HCT116 (cell line): ENCODE measurements at regions not wholly inside any gene's neighbourhood (a gene's known extent, or its start where the extent isn't known, plus 50 kb on each side); places are given as distances from the start of the nearest gene placed in this dataset.

ENCODE experiments used
- ATAC-seq: fragments of 200-7000 bp; cut with Tn5 transposase; 2 replicates; pipeline ENCODE4 v1.9.1; 2020; ENCODE audit warnings: mild to moderate bottlenecking, moderate library complexity
- BruUV-seq: library from RNA; stranded (reverse); fragments of 400-500 nt; replicated peaks from 2 replicates; lab custom pipeline; 2021; lab: Mats Ljungman, UMichigan
- CTCF ChIA-PET: fragments of 300-600 bp; sonication (Branson Sonifier 250); formaldehyde crosslinking; loops from one replicate; lab custom pipeline; 2021; ENCODE audit warnings: antibody characterized with exemption; lab: Charles Lee
- POLR2A ChIA-PET: fragments of 300-600, 350-600 bp; sonication (Branson Sonifier 250); formaldehyde crosslinking; loops from one replicate; lab custom pipeline; 2021; ENCODE audit warnings: antibody characterized with exemption; lab: Charles Lee
- RAD21 ChIA-PET, 2 experiments: fragments of 300-600 bp; sonication (Branson Sonifier 250); formaldehyde crosslinking; loops; one replicate each; lab custom pipeline; 2023; ENCODE audit warnings: low total read pairs in 2 of 2; ENCODE audit not compliant: uncharacterized antibody in 2 of 2, unreplicated experiment in 2 of 2, low non-redundant PET in 1 of 2; lab: Charles Lee
- DNase-seq: peaks from one replicate; pipeline ENCODE4 v3.0.0-alpha.2; 2010; ENCODE audit warnings: low read depth, low spot score
- H2AFZ ChIP-seq: fragments of 200-600 bp; shearing (Covaris generic), sonication (generic); 2 replicates; pipeline ENCODE4 v1.6.1; 2017; ENCODE audit warnings: low read depth, mixed run types, mixed read lengths, antibody characterized with exemption, low read length; ENCODE audit not compliant: poor library complexity, severe bottlenecking
- H3K27ac ChIP-seq: 2 replicates; pipeline ENCODE4 v1.5.1; 2012; ENCODE audit warnings: low read depth, low read length
- H3K27me3 ChIP-seq: fragments of 200-600 bp; sonication (generic); 2 replicates; pipeline ENCODE4 v1.6.1; 2016; ENCODE audit warnings: mixed run types, low read length, mixed read lengths; ENCODE audit not compliant: insufficient read depth
- H3K36me3 ChIP-seq, 2 experiments: fragments of 200-500 bp in 1 of 2; fragments of 200-600 bp in 1 of 2; sonication (Bioruptor generic) in 1 of 2; sonication (generic) in 1 of 2; 2 replicates each; pipeline versions ENCODE4 v1.5.1 to v1.6.1; 2014 to 2016; ENCODE audit warnings: low read length in 2 of 2, inconsistent platforms in 1 of 2, mixed read lengths in 1 of 2, mixed run types in 1 of 2; ENCODE audit not compliant: insufficient read depth in 2 of 2, control insufficient read depth in 1 of 2
- H3K4me1 ChIP-seq, 2 experiments: fragments of 200-600 bp in 1 of 2; sonication (generic) in 1 of 2; 2 replicates each; pipeline versions ENCODE4 v1.5.1 to v1.6.1; 2012 to 2017; ENCODE audit warnings: low read length in 2 of 2, inconsistent platforms in 1 of 2, mild to moderate bottlenecking in 1 of 2, mixed read lengths in 1 of 2, mixed run types in 1 of 2, moderate library complexity in 1 of 2; ENCODE audit not compliant: insufficient read depth in 2 of 2, control insufficient read depth in 1 of 2
- H3K4me2 ChIP-seq: fragments of 200-600 bp; sonication (generic); 2 replicates; pipeline ENCODE4 v1.6.1; 2017; ENCODE audit warnings: mixed run types, low read length, mixed read lengths
- H3K4me3 ChIP-seq, 2 experiments: fragments of 200-600 bp in 1 of 2; sonication (generic) in 1 of 2; replicated peaks in 1 of 2; 2 replicates each; pipeline ENCODE4 v1.5.1; 2011 to 2016; ENCODE audit warnings: low read length in 2 of 2, control low read depth in 1 of 2, low read depth in 1 of 2, mild to moderate bottlenecking in 1 of 2, mixed read lengths in 1 of 2, mixed run types in 1 of 2
- H3K79me2 ChIP-seq: fragments of 200-600 bp; sonication (generic); 2 replicates; pipeline ENCODE4 v1.6.1; 2017; ENCODE audit warnings: mild to moderate bottlenecking, mixed run types, low read length, moderate library complexity, mixed read lengths; ENCODE audit not compliant: insufficient read depth
- H3K9ac ChIP-seq: fragments of 200-600 bp; sonication (generic); 2 replicates; pipeline ENCODE4 v1.6.1; 2016; ENCODE audit warnings: low read length, mixed read lengths
- H3K9me2 ChIP-seq: fragments of 200-600 bp; sonication (generic), shearing (Covaris generic); 2 replicates; pipeline ENCODE4 v1.6.1; 2017; ENCODE audit warnings: mixed run types, mild to moderate bottlenecking, moderate library complexity; ENCODE audit not compliant: insufficient read depth
- H3K9me3 ChIP-seq, 2 experiments: fragments of 200-500 bp in 1 of 2; fragments of 200-600 bp in 1 of 2; sonication (Bioruptor generic) in 1 of 2; sonication (generic) in 1 of 2; 2 replicates each; pipeline ENCODE4 v1.6.1; 2014 to 2017; ENCODE audit warnings: low read length in 2 of 2, mixed read lengths in 2 of 2, inconsistent platforms in 1 of 2, low read depth in 1 of 2, mild to moderate bottlenecking in 1 of 2, mixed run types in 1 of 2, moderate library complexity in 1 of 2; ENCODE audit not compliant: control insufficient read depth in 1 of 2, insufficient read depth in 1 of 2
- H4K20me1 ChIP-seq: fragments of 200-600 bp; sonication (generic), shearing (Covaris generic); 2 replicates; pipeline ENCODE4 v1.6.1; 2017; ENCODE audit warnings: mixed run types, mild to moderate bottlenecking, moderate library complexity; ENCODE audit not compliant: insufficient read depth
- CBX3 ChIP-seq: IDR thresholded peaks from 2 replicates; pipeline ENCODE4 v1.6.1; 2012; ENCODE audit warnings: low read depth
- CEBPB ChIP-seq: IDR thresholded peaks from 2 replicates; pipeline ENCODE4 v1.6.1; 2012; ENCODE audit warnings: low read depth
- EGR1 ChIP-seq: IDR thresholded peaks from 2 replicates; pipeline ENCODE4 v1.6.1; 2012; ENCODE audit warnings: low read depth
- EZH2 ChIP-seq: fragments of 200-600 bp; sonication (generic); IDR thresholded peaks from 2 replicates; pipeline ENCODE4 v1.6.1; 2017; ENCODE audit warnings: antibody characterized with exemption, mixed run types
- JUND ChIP-seq: IDR thresholded peaks from 2 replicates; pipeline ENCODE4 v1.6.1; 2012
- POLR2A ChIP-seq: IDR thresholded peaks from 2 replicates; pipeline ENCODE4 v1.7.0; 2011; ENCODE audit warnings: borderline replicate concordance; ENCODE audit not compliant: insufficient read depth, insufficient read length; ENCODE audit errors: extremely low read depth
- RAD21 ChIP-seq: IDR thresholded peaks from 2 replicates; pipeline ENCODE4 v1.6.1; 2012; ENCODE audit warnings: low read depth, mild to moderate bottlenecking
- SP1 ChIP-seq: IDR thresholded peaks from 2 replicates; pipeline ENCODE4 v1.6.1; 2012; ENCODE audit warnings: low read depth
- SRF ChIP-seq: IDR thresholded peaks from 2 replicates; pipeline ENCODE4 v1.6.1; 2012; ENCODE audit warnings: low read depth
- TCF7L2 ChIP-seq: IDR thresholded peaks from 2 replicates; pipeline ENCODE4 v1.7.0; 2011; ENCODE audit warnings: borderline replicate concordance, inconsistent platforms; ENCODE audit not compliant: insufficient read depth, insufficient read length; ENCODE audit errors: extremely low read depth
- YY1 ChIP-seq: IDR thresholded peaks from 2 replicates; pipeline ENCODE4 v1.6.1; 2011; ENCODE audit warnings: low read length, low read depth, moderate library complexity, mild to moderate bottlenecking; ENCODE audit not compliant: insufficient replicate concordance; ENCODE audit errors: extremely low read depth
- ZFX ChIP-seq: fragments of 450-650 bp; IDR thresholded peaks from 2 replicates; pipeline ENCODE4 v1.6.1; 2017
- ZNF274 ChIP-seq: fragments of 200-500 bp; sonication (Bioruptor generic); IDR thresholded peaks from 2 replicates; pipeline ENCODE4 v1.6.1; 2014; ENCODE audit warnings: mild to moderate bottlenecking, low read depth, low read length, inconsistent platforms
- intact Hi-C: fragments of 100-400 bp; cut with micrococcal nuclease; formaldehyde crosslinking; loops from 2 replicates; pipeline ENCODE4 v1.10.0; 2022
- TF ChIP-seq, protein P1 (sequence below): IDR thresholded peaks from 2 replicates; pipeline ENCODE4 v1.6.1; 2012
- TF ChIP-seq, protein P2 (sequence below): IDR thresholded peaks from 2 replicates; pipeline ENCODE4 v1.6.1; 2011; ENCODE audit warnings: mild to moderate bottlenecking, low read length, moderate library complexity; ENCODE audit not compliant: insufficient replicate concordance; ENCODE audit errors: extremely low read depth
- TF ChIP-seq, protein P3 (sequence below), 3 experiments: fragments of 200-600 bp in 1 of 3; sonication (generic) in 1 of 3; IDR thresholded peaks in 2 of 3; conservative IDR thresholded peaks in 1 of 3; 2 replicates each; pipeline ENCODE4 v1.5.1; 2012 to 2017; ENCODE audit warnings: low read depth in 2 of 3, low read length in 2 of 3, antibody characterized with exemption in 1 of 3, borderline replicate concordance in 1 of 3, control low read depth in 1 of 3, mild to moderate bottlenecking in 1 of 3, mixed read lengths in 1 of 3, mixed run types in 1 of 3, moderate library complexity in 1 of 3; ENCODE audit not compliant: insufficient read depth in 1 of 3

DNA sequence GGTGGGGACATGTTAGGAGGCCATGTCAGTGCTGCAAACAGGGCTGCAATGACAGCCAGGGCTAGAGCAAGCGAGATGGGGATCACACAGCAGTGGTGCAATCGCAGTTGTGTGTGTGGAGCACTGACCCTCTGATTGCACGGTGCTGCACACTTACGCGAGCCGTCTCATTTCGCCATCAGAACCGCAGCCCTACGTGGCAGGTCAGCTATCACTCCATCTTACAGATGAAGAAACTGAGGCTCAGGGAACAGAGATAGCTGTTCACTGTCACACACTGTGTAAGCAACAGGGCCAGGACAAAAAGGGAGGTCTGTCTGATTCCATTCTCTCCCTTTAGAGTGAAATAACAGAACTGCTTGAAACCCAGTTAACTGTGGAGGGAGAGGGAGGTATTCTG lies 104.8 kb upstream of the SLC45A1 start:
- ChIA-PET CTCF (no interaction called here), RAD21 (no interaction called here), POLR2A (interaction anchor here (1.0 to 5.1 kb wide), 4 partner anchors 8 to 185 kb away, joined by 3 to 34 read pairs (median 6); no protein-coding TSS in a partner anchor)
- Histone ChIP-seq H4K20me1 (no peaks in the 10 kb centered on the region), H2AFZ (no peak overlapping the region), H3K9me2 (no peaks in the 10 kb centered on the region), H3K4me2 (peak overlapping the region; percentile 63), H3K27me3 (no peaks in the 10 kb centered on the region), H3K27ac (peak overlapping the region; percentile 94), H3K9me3 (no peaks in the 10 kb centered on the region), H3K79me2 (no peaks in the 10 kb centered on the region), H3K36me3 (no peaks in the 10 kb centered on the region), H3K4me1 (peaks cover 51 to 77% of the 10 kb centered on the region in 2 experiments), H3K4me3 (no peak overlapping the region), H3K9ac (peak overlapping the region; percentile 74; the same call in 1 of the 2 replicates)
- no peak for ATAC-seq
- intact Hi-C loops = no loop called here
- DNase-seq = no peak
- no peak for TF ChIP-seq ZNF274
- TF ChIP-seq JUND = no peak
- TF ChIP-seq CEBPB = no peak
- no peak for TF ChIP-seq YY1
- TF ChIP-seq, protein P1, sequence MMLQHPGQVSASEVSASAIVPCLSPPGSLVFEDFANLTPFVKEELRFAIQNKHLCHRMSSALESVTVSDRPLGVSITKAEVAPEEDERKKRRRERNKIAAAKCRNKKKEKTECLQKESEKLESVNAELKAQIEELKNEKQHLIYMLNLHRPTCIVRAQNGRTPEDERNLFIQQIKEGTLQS = no peak
- TF ChIP-seq POLR2A = no peak
- TF ChIP-seq, protein P2, sequence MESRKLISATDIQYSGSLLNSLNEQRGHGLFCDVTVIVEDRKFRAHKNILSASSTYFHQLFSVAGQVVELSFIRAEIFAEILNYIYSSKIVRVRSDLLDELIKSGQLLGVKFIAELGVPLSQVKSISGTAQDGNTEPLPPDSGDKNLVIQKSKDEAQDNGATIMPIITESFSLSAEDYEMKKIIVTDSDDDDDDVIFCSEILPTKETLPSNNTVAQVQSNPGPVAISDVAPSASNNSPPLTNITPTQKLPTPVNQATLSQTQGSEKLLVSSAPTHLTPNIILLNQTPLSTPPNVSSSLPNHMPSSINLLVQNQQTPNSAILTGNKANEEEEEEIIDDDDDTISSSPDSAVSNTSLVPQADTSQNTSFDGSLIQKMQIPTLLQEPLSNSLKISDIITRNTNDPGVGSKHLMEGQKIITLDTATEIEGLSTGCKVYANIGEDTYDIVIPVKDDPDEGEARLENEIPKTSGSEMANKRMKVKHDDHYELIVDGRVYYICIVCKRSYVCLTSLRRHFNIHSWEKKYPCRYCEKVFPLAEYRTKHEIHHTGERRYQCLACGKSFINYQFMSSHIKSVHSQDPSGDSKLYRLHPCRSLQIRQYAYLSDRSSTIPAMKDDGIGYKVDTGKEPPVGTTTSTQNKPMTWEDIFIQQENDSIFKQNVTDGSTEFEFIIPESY = no peak
- no peak for TF ChIP-seq CBX3
- no peak for TF ChIP-seq EGR1
- TF ChIP-seq RAD21 = no peak
- no peak for TF ChIP-seq SP1
- no peak for TF ChIP-seq ZFX
- no peak for TF ChIP-seq SRF
- no peak for TF ChIP-seq TCF7L2
- no peak for TF ChIP-seq EZH2
- TF ChIP-seq, protein P3, sequence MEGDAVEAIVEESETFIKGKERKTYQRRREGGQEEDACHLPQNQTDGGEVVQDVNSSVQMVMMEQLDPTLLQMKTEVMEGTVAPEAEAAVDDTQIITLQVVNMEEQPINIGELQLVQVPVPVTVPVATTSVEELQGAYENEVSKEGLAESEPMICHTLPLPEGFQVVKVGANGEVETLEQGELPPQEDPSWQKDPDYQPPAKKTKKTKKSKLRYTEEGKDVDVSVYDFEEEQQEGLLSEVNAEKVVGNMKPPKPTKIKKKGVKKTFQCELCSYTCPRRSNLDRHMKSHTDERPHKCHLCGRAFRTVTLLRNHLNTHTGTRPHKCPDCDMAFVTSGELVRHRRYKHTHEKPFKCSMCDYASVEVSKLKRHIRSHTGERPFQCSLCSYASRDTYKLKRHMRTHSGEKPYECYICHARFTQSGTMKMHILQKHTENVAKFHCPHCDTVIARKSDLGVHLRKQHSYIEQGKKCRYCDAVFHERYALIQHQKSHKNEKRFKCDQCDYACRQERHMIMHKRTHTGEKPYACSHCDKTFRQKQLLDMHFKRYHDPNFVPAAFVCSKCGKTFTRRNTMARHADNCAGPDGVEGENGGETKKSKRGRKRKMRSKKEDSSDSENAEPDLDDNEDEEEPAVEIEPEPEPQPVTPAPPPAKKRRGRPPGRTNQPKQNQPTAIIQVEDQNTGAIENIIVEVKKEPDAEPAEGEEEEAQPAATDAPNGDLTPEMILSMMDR (IDR thresholded peaks at IDR 0.05 in 2 of 3, conservative IDR thresholded peaks at IDR 0.05 in 1 of 3; ENCODE audit: borderline replicate concordance in 1 of 3, insufficient read depth in 1 of 3, low read depth in 2 of 3, low read length in 2 of 3) = no peak
- no TSS peak for BruUV-seq
